Stimulated activated CD4-positive, alpha-beta T cell treated with anti-CD3 and anti-CD28 coated beads, Interleukin-4, amount 100 ng/mL, for 4 hours (primary cell): ENCODE measurements at regions not wholly inside any gene's neighbourhood (a gene's known extent, or its start where the extent isn't known, plus 50 kb on each side); places are given as distances from the start of the nearest gene placed in this dataset.

Experiments used
- DNase-seq, 2 experiments: peaks; one replicate each; pipeline ENCODE4 v3.0.0-alpha.2; 2020

GRCh38 chr16:86356804-86357203 is 153.5 kb upstream of the FOXF1 start:
- no peak for DNase-seq

DNA sequence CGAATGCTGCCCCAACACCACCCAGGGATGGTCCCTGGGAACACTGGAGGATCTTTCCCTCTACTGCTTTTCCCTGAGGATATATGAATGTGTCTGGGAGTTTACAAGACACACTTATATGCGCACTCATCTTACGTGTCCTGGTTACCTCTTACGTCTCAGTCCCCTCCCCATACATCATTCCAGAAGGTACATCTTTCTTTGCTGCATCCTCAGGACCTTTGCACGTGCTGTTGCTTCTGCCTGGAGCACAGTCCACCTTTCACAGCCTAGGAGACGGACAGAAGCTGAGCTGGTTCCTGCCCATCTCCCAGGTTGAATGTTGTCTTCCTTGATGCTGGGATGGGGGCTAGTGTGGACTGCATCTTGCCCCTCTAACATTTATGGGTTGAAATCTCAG is 153.0 kb upstream of the FOXF1 start:
- no peak for DNase-seq

GRCh38 chr16:86357950-86358349 is 152.4 kb upstream of the FOXF1 start:
- no peak for DNase-seq

DNA sequence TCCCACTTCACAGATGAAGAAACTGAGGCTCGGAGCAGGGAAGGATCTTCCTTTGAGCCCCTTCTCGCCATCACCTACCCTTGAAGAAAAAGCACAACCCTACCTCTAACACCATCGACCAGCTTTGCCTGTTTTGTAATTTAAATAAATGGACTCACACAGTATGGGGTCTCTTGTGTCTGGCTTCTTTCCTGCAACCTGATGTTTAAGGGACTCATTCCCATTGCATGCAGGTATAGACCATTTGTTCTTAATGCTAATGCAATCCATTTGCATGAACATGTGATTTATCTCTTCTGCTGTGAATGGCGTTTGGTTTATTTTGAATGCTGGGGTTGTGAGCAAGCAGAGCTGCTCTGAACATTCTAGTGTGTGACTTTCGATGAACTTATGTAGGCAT is 150.8 kb upstream of the FOXF1 start:
- no peak for DNase-seq

- no peak for DNase-seq
These were observed 148.0 kb upstream of the FOXF1 start for GRCh38 chr16:86362155-86362849.

DNA sequence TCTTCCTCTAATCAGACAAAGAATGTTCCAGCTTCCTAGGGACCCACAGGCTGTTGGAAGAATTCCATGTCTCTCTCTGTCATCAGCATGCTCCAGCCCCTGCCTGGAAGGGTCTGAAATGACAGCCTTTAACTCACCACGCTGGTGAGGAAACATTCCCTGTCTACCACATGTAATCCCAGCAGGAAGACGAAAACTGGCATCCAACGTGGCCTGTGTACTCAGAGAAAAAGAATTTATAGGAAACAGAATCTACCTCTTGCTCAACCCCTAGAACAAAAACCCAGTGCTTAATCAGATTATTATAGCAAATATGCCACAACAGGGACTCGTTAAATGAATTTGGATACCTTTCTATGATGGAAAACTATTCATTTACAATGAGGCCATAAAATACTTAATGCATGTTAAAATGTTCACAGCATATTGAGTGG is 147.3 kb upstream of the FOXF1 start:
- no peak for DNase-seq

- DNase-seq, result no peak
These were observed 146.3 kb upstream of the FOXF1 start for GRCh38 chr16:86363836-86364618.

GRCh38 chr16:86364653-86365380 is 145.5 kb upstream of the FOXF1 start:
- DNase-seq, result no peak

DNA sequence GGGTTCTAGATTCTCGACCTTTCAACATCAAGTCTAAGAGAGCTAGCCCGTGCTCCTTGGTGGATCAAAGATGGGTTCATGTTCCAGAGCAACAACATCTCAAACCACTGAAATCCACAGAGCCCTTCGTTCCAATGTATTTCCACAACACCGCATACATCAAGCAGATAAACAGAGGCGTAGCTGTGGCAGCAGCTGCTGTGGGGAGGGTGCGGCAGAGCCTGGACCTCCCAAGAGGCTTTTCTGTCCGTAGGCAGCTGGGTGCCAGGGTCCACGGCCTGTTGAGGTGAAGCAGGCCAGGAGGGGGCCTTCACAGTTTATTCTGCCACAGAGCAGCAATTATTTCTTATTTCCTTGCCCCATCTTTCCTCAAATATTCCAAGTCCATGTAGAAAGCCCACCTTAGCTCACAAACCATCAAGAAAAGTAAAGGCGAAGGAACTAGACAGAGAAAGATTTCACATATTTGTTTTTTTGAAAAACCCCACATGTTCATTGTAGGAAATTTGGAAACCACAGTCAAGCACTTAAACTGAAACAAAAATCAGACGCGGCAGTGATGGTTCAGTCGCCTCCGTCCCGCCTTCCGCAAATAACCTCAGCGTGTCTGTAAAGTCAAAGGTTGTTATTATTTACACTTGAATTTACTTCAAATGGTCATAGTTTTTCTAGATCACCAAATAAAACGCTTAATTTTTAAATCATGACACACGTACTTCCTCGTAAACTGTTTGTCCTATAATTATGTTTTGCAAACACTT is 144.6 kb upstream of the FOXF1 start:
- no peak for DNase-seq

DNA sequence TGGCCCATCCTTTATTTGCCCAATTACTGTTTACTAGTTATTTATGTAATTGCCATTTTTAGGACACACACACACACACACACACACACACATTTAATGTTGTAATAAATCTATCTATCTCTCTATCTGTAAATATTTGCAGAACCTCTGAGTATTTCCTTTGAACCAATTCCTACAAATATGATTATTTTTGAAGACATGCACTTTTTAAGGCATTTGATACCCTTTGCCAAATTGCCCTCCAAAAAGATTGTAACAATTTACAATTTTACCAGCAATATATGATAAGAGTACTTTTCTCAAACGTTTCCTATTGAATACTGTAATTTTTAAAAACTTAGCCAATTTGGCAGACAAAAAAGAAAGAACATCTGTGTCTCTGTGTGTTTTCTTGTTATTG is 143.8 kb upstream of the FOXF1 start:
- DNase-seq, result no peak

- DNase-seq, result no peak
These were observed 142.8 kb upstream of the FOXF1 start for GRCh38 chr16:86367291-86368072.

DNA sequence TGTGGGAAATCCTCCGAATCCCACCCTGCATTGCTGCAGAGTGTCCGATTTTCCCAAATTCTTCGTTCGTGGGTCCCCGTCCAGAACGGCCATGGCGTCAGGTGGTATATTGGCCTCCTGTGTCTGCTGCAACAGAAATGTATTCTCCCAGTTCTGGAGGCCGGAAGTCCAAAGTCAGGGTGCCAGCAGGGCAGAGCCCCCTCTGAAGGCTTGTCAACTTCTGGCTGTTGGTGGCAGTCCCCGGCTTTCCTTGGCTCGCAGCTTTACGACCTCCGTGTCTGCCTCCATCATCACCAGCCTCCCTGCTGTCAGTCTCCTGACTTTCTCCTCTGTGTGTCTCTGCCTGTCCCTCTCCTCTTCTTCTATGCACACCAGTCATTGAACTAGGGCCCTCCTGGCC is 142.1 kb upstream of the FOXF1 start:
- DNase-seq, result no peak

GRCh38 chr16:86370062-86370461 is 140.3 kb upstream of the FOXF1 start:
- no peak for DNase-seq

DNA sequence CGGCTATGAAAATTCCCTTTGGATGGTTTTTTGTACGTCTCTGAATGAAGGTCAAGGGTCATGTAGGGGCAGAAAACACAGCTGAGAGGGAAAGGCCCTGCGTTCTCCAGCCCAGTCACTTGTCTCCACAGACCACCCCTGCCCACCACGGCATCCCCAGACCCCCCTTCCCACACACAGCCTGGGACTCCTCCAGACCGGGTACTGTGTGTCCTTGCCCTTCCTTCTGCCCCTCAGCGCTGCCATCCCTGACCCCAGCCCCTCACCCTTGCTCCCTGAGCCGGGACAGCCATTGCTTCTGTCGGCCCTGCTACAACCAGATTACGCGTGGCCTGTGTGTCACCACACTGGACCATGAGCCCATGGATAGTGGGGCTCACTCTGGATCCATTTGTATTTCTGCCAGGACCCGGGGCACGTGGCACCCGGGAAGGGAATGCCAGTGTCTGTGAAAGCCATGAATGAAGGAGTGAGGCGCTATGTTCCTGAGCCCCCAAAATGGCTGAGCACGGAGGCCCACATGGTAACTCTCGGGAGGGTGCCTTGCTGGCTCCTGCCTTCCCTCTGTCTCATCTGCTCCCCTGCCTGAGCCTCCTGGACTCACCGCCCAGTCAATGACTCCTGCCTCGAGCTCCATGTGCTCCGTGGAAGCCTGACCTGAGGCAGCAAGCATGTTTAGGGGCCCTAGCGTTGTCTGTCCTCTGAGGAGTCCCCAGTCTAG is 139.1 kb upstream of the FOXF1 start:
- no peak for DNase-seq

DNA sequence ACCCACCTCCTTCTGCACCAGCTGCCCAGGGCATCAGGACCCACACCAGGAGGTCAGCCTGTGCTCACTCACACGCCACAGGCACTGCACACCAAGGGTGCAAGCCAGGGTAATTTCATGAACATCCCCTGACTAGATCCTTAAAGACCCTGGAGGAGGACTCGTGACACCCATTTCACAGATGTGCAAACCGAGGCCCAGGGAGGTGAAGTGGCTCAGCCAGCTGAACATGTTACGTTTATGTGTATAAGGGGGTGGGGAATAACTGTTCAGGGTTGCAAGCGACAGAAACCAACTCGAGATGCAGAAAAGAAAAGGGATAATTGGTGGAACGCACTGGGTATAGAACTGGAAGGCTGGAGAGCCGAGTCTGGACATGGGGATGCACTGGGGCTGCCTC is 138.1 kb upstream of the FOXF1 start:
- DNase-seq, result no peak

- DNase-seq, result no peak
These were observed 136.9 kb upstream of the FOXF1 start for GRCh38 chr16:86373276-86373901.

- DNase-seq, result no peak
These were observed 135.7 kb upstream of the FOXF1 start for GRCh38 chr16:86374603-86375130.

DNA sequence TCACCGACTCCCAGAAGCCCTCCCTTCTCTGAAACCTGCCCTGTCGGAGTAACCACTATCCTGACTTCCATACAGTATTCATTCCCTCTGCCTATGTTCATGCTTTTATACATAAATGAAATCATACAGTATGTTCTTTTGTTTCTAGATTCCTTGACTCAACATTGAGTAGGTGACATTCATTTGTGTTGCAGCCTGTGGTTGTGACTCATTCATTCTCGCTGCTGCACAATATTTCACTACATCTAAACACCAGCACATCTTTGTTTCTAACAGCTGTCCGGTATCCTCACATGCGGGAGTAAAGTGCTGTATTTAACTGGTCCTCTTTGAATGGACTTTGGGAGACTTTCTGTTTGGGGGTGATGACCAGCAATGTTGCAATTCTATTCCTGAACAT is 135.0 kb upstream of the FOXF1 start:
- no peak for DNase-seq

DNA sequence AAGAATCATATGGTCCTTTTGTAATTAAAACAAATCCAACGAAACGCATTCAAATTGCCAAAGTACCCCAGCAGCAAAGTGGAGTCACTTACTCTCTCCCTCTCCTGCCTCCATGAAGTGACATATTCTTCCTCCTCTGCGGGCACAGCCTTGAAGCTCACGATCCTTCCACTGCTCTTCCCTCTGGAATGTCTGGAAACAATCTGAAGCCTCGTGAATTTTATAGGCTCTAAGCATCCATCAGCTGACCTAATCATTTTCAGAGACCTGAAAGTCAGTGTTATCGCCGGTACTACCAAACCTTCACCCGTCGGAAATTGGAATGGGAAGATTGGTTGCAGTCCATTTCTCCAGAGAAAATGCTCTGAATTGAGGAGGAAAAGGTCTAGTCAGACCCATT is 134.5 kb upstream of the FOXF1 start:
- no peak for DNase-seq

DNA sequence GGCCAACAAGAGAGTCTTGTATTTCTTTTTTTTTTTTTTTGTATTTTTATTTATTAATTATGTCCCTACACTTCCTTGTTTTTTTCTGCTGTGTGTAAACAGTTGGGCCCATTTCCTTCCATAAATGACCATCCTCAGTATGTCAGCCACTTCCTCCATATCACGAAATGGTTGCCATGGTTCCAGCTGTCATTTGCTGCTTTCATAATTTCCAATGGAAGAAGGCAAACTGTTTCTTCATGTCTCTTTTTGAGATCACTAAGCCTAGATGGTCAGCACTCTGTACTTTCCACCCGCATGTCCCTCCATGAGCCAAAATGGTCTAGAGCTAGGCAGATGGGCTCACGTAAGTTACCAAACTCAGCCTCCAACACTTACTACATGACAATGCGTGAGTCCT is 133.5 kb upstream of the FOXF1 start:
- no peak for DNase-seq
